C4-2B (cell line): ENCODE measurements at regions not wholly inside any gene's neighbourhood (a gene's known extent, or its start where the extent isn't known, plus 50 kb on each side); places are given as distances from the start of the nearest gene placed in this dataset.

Experiments used
- H3K27ac ChIP-seq: fragments of 450-650 bp; 2 replicates; pipeline ENCODE4 v1.5.1; 2017
- CTCF ChIP-seq: fragments of 450-650 bp; conservative IDR thresholded peaks from 2 replicates; pipeline ENCODE4 v1.5.1; 2017; ENCODE audit warnings: mild to moderate bottlenecking
- ZFX ChIP-seq: fragments of 450-650 bp; IDR thresholded peaks from 2 replicates; pipeline ENCODE4 v1.6.1; 2017

- no peak for TF ChIP-seq CTCF
- no peak for TF ChIP-seq ZFX
Measured at GRCh38 chr2:173782681-173783080, 182.5 kb downstream of the SP3 start.

GRCh38 chr2:173783382-173783781, 181.8 kb downstream of the SP3 start:
- H3K27ac ChIP-seq, result no peak overlapping the region
- TF ChIP-seq CTCF (no peak), ZFX (no peak)

More at GRCh38 chr2:173782681-173783080, 182.5 kb downstream of the SP3 start:
- H3K27ac ChIP-seq, result no peak overlapping the region

GRCh38 chr2:173785813-173786212, 179.4 kb downstream of the SP3 start:
- no peak for TF ChIP-seq CTCF
- no peak for TF ChIP-seq ZFX
- H3K27ac ChIP-seq, result no peak overlapping the region

GRCh38 chr2:173791502-173791901, 173.7 kb downstream of the SP3 start:
- no peak for TF ChIP-seq CTCF
- TF ChIP-seq ZFX, result no peak
- no peak overlapping the region for H3K27ac ChIP-seq

- no peak overlapping the region for H3K27ac ChIP-seq
- TF ChIP-seq ZFX, result no peak
- no peak for TF ChIP-seq CTCF
Measured at GRCh38 chr2:173792166-173792565, 173.0 kb downstream of the SP3 start.

GRCh38 chr2:173792741-173793140, 172.4 kb downstream of the SP3 start:
- TF ChIP-seq CTCF, result no peak
- TF ChIP-seq ZFX, result no peak

GRCh38 chr2:173793709-173794565, 171.2 kb downstream of the SP3 start:
- H3K27ac ChIP-seq, result no peak overlapping the region
- no peak for TF ChIP-seq CTCF
- TF ChIP-seq ZFX, result no peak

More at GRCh38 chr2:173792741-173793140, 172.4 kb downstream of the SP3 start:
- H3K27ac ChIP-seq, result no peak overlapping the region
